ENCODE measurements at regions not wholly inside any gene's neighbourhood (a gene's known extent, or its start where the extent isn't known, plus 50 kb on each side); places are given as distances from the start of the nearest gene placed in this dataset.
"Not testable (repeated sequence)": the region's sequence is repeated elsewhere in the genome, so short reads cannot be mapped to it uniquely, and the experiment has no call there.

DNA sequence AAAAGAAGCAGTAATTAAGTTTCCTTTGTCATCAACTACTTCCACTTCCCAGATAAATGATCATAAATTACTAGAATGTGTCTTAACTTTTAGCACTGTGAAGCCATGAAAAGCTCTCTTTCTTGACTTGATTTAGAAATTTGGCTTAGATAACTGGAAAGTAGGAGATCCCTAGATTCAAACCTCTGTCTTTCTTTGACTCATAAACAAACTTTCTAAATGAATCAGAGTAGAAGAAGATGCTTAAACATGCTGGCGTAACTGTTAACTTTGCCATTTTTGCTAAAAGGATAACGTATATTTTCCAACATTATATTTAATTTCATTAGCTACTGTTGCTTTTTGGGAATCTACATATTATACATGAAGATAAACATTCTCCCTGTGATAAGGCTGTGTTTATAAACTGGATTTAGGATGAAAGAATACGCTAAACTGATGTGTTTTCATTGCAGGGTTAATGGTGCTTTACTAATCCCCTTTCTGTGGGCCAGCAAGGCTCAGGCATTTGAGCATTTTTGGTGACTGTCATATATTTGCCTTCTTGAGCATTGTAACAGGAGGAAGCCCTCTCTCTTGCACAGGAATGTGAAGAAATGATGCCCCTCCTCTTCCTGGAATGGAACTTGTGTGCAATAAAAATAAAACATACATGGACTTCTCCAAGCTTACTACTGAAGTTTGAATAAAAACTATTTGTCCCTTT, 301.4 kb downstream of the BMP4 start:
- DNase-seq: no peak

DNA sequence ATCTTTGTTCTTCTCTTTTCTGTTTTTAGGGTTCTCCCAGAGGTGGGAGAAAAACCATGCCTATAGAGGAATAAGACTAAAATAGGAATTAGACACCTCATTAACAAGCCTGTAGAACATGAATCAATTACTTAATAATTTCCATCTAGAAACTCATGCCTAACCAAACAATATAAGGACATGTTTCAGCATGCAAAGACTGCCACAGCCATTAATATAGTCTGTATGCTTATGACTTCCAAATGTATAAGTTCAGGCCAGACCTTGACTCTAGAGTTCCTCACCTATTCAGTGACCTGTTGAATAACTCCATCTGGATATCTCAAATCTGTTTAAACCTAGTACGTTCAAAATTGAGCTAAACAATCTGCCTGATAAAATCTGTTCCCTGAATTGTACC, 304.6 kb downstream of the BMP4 start:
- DNase-seq: no peak

DNA sequence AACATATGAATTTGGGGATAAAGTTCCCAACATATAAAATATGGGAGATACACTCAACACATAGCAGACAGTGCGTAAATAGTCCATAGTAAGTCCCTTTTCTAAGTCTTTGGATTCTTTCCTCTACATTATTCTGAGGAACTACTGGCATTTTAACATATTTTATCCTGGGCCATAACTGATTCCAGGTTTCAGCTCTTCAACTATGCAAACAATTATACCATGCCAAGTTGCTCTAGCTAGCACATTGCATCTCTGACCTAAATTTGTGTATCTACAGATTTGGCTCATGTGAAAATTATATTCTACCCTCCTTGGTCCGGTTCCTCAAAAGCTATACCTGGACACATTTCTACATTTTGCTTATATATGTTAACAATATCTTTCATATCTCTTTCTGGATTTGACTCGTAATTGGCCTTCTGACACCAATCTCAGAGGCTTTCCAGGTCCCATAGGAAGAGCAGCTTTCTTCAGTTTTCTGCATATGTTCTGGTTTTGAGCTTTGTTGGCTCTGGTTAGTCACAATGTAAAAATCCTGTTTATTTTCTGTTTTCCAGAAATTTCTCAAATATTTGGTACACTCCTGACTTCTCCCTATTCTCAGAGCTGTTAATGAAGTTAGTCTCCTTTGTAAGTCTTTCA, 305.4 kb downstream of the BMP4 start:
- DNase-seq: no peak

DNA sequence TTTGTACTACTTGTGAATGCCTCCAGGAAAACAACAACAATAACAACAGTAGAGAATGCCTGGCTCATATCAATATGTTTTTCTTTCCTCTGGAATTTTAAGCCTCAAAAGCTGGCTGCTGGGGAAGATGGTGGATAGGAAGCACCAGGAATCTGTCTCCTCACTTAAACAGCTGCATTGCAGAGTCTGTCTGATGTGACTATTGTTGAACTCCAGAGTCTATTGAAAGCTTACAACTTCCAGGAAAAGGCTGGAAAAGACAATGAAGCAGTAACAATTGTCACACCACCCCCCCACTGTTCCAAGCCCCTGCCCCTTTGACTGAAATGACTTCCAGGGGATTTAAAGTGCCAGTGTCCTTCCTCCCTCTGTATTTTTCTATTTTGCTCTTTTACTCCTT, 309.7 kb downstream of the BMP4 start:
- no peak for DNase-seq

DNA sequence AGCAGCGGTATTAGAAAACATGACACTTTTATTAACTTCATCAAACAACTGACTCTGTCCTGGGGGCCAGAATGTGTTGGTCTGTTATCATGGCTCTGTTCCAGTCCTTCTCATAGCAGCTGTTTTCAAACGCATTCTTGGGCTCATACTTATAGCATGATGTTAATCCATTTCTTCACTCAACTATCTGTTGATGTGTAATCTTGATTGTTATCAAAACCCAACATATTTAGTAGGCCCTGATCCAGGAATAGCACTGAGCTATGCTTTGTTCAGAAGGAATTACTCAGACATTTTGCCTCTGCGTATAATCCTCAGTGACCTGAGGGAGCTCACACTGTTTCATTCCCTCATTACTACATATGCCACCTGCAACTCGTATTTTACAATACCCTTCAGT, 315.9 kb downstream of the BMP4 start:
- DNase-seq: no peak

DNA sequence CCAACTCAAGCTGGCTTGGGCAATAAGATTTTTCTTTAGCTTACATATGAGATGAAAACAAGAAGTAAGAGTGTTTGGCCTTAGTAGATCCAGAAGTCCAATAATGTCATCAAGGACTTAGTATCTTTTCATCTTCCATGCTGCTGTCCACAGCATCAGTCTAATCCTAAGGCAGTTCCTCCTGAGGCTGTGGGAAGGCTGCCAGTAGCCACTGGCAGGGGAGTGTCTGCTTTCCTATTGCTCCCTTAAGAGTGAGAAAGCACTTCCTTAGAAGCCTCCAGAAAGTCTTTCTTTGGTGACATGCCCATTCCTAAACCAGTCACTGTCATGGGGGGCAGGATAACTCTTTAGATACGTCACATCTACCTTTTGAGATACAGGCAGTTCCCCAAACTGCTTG, 317.7 kb downstream of the BMP4 start:
- no peak for DNase-seq

DNA sequence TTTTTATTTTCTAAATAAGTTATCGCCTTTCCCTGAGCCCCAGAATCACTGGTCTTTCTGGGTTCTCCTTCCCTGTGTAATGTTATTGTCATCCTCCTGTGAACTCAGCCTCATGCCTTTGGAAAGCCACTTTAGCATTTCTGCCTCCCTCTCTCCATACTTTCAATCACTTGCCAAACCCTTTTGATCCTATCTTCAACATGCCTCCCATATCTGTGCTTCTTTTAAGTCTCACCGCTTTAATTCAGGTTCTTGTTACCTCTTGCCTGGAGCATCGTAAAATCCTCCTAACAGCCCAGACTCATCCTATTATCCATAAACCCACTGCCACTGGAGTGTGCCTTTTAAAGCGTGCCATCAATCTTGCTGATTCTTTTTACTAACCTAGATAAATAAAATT, 321.8 kb downstream of the BMP4 start:
- DNase-seq: no peak

DNA sequence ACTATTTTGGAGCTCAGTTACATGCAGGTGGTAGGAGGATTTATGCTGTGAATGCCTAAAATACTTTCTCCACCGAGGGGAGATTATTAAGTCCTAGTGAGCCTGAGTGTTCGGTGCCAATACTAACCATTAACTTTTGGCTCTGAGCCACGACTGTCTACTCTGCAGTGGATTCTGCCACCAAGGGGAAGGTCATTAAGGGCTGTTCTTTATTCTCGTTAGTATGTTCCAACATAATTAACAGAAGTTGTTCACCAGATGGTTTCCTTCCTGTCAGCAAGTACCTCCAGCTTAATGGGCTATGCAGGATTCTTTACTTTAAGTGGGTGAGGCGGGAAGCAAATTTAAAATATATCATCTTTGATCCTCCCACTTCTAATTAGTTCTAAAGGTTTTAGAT, 326.3 kb downstream of the BMP4 start:
- DNase-seq: no peak

DNA sequence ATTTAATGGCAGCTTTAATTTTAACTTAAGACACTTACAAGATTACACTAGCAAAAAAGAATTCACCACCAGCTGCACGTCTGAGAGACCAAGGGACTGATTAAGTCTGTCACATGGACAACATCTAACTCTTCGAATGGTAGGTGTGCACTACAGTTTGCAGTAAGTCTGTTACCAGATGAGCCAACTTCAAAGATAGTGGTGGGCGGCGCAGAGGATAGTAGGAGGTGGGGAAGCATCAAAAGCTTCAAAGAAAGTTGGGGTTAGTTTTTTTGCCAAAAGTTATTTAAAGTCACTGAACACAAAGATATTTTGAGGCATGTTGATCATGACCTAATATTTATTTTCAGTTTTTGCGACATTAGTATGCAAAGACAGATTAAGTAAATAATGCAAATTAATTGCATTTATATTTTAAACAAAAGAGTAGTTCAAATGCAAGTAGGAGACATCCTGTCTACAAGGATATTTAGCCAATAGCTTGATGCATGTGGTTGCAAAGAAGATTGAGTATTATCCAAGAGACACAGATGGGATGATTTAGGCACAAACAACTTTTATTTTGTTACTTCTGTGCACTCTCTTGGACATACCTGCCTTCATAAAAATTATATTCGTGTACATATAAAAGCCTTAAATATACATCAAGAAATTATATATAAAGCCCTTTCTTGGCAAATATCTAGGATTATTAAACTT, 327.7 kb downstream of the BMP4 start:
- no peak for DNase-seq

DNA sequence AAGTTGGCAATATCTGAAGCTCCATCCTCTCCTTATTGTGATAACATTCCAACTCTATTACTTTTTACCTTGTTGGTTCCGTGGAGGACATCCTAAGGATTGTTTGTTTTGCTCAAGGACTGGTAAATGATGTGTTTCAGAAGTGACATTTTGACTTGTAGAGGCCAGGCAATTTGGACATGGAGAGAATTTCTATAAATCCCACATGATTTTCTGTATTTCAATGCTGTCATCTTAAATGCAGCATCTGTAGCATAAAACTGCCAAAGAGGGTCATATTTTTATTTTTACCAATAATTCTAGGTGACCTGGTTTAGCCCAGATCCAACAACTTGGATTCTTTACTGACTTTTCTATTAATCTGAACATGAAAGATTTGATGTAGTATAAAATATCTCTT, 328.4 kb downstream of the BMP4 start:
- no peak for DNase-seq

DNA sequence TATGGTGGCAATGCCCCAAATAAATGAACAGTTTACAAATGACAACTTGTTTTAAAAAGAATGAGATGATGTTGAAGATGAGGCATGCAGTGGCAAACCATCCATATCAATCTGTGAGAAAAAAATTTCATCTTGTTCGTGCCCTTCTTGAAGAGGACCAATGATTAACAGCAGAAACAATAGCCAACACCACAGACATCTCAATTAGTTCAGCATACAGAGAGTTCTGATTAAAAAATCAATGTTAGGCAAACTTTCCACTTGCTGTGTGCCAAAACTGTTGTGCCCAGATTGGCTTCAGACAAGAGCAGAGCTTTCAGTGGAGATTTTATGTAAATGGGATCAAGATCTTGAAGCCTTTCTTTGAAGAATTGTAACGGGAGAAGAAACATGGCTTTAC, 329.9 kb downstream of the BMP4 start:
- DNase-seq: no peak

DNA sequence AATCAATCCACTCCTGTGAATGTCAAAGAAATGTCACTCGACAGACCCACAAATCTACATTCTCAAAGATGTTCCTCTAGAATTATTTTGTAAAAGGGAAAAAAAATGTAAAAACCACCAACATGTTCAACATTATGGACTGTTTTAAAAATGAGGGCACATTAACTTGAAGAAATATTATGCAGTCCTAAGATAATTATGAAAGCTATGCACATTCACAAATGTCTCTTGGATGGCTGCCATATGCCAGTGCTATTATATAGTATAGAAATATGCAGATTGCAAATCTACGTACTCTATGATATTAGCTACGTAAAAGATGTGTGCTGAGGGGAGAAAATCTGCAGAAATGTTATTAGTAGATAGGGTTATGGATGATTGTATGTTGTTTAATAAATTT, 334.2 kb downstream of the BMP4 start:
- DNase-seq: no peak

DNA sequence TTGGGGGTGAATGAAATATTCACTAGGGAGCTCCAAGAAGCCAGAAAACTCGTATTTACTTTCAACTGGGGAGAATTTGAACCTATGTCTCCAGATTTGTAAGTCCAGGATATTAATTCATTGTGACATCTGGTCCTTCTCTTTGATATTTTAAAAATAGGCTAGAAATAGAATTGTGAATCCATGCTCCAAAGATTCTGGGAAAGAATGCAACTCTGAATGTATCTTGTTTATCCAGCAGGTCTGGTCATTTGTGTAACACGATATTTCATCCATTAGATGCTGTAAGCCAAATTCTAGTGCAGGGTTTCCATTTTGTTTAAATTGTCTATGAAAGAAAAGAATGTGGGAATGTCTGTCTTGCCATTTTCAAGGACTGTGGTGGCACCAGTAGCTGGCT, 334.7 kb downstream of the BMP4 start:
- DNase-seq: no peak

DNA sequence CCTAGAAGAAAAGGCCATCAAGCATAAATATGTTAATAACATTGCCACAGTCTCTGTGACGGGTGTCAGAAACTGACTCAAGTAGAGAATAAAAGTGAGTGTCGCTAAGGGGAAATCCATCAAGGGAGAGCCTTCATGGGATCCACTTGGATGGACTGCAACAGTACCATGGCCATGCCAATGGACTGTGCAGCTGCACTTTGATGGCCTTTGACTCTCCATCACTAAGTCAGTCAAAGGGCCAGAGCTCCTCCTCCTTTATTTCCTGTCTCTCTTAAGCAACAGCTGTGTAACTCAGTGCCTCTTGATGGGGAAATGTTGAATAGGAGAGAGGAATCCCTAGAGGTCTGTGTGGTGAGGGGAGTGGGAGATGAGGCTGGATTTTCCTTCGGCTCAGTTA, 335.2 kb downstream of the BMP4 start:
- DNase-seq: no peak

DNA sequence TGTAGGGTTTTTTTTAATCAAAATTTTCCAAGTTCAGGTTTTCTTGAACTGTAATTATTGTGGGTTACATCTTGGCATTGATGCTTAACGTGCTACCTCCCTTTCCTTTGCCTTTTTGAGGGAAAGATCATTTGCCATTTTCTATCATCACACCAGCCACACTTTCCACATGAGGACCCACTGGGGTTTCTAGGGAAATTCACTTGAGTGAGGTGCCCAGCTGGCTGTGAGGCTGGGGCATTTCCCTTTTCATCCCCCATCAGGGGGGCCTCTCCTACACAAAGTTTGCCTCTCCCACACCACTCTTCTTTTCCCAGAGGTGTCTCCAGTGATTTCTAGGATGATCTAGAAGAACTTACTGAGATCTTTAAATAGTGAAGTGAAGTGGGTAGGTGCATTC, 335.7 kb downstream of the BMP4 start:
- no peak for DNase-seq

DNA sequence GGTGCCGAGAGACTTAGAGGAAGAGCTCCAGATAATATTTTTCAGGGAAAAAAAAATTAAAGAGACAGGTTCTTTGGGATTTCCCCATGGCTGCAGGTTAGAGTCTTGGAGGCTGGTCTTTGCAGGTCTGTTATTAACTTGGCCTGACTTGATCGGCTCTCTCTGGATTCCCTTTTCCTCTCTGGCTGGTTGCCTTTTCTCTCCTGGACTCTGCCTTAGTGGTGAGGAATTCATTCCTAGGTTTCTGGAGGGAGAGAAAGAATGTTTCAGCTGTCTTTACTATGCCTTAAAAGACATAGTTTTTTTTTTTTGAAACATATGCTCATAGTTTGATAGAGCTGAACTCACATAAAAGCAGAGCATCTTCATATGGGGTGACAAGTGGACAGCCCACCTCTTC, 336.3 kb downstream of the BMP4 start:
- DNase-seq: no peak

DNA sequence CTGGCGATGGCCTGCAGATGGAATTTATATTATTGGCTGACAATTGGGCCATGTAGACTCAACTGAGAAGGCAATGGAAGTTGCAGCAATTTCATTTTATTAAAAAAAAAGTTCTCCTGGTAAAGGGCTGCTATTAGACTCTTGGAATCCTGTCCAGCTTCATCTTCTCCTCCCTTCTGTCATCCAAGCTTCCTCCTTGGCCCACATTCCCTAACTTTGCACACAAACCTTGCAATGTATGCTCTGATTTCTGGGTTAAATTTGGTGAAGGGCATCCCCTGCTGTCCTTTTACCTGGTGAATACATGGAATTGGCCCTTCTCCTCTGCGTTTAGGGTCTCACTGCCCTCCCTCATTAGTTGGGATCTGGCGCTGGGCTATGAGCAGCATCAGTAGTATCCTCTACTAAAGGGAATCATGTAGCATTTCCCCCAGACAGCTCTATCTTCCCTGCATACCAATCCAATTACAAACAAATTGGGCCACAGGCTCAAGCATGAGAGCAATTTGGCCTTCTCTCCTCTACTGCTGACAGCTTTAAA, 336.9 kb downstream of the BMP4 start:
- DNase-seq: no peak

DNA sequence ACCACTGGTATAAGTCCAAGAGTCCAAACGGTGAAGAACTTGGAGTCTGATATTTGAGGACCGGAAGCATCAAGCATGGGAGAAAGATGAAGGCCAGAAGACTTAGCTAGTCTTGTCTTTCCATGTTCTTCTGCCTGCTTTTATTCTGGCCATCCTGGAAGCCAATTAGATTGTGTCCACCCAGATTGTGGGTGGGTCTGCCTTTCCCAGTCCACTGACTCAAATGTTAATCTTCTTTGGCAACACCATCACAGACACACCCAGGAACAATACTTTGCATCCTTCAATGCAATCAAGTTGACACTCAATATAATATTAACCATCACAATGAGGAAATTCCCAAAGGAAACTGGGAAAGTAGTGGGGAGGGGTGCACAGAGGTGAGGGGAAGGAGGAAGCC, 340.1 kb downstream of the BMP4 start:
- not testable (repeated sequence) for DNase-seq

DNA sequence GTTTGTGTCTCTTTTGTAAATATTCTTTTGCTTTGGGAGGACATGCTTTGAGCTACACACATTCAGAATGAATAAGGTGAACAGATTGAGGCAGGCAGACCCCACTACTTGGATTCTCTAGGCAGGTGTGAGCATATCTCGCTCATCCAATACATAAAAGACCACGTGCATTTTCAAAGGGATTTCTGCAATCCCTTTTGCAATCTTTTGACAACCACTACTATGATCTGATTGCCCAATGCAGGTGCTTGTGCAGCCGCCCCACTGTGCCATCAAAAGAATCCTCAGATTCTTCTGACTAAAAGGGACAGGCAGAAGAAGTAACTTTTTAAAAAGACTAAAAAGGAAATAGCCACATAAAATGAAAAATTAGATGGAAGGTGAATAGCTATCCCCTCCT, 341.4 kb downstream of the BMP4 start:
- DNase-seq: no peak

DNA sequence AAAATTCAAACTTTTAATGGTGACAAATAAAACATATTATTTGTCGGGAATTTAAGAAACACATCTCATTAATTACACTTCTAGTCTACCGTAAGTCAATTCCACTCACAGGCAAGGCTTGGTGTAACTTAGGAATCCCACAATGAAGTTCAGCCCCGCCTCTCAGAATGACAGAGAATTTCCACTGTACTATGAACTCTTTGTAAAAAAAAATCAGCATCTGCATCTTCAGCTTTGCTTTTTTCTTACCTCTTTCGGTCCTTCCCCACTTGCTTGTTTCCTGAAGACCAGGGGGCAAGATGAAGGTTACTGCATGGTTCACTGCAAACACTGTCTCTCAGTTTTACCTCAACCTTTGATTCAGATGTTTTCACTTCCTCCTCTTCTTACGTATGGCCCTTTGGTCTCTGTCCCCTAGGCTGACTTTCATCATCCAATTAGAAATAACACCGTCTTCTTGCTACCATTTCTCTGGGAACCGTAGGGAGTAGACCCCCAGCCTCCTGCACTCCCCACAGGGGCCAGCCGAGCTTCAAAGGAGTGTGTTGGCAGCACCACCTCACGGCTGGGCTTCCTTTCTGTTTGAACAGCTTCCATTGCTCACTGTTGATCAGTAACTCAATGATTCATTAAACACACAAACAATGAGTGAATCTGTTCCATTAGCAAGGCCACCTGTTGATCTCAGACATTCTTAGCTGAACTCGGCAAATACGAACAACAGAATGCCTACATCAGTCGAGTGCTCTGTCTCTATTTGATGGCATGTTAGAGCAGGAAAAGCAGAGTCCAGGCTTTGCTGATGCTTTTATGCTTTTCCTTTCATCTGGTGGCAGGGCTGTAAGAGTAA, 343.0 kb downstream of the BMP4 start:
- DNase-seq: no peak

DNA sequence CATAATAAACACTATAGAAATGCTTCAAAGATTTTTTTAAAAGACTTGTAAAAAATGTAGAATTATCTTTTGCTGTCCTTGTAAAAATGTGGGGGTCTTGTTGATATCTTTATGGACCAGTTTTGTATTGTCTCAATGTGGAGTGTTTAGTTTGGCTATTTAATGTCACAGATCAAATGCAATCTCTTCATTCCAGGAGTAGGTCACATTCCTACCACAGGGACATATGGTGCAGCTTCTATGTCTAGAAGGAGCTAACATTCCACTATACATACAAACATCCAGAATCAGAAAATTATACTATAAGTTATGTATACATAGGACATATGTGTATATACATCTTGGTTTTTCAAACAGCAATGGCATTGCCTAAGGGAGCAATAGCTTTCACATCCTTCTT, 345.7 kb downstream of the BMP4 start:
- DNase-seq: no peak

DNA sequence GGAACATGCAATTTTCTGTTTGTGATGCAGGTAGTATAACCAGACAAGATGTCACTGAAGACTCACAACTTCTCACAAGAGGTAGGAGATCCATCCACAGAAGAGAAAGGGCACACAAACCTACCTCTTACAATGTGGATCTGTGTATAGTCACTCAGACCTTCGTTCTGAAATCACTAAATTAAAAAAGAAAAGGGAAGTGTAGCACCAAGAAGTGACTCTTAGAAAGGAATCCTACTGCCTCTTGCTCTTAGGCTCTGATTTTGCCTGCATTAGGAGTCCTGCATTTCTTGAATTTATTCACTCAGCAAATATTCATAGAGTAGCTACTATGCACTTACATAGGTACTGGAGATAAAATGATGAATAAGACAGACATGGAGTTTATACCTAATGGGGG, 347.6 kb downstream of the BMP4 start:
- DNase-seq: no peak

DNA sequence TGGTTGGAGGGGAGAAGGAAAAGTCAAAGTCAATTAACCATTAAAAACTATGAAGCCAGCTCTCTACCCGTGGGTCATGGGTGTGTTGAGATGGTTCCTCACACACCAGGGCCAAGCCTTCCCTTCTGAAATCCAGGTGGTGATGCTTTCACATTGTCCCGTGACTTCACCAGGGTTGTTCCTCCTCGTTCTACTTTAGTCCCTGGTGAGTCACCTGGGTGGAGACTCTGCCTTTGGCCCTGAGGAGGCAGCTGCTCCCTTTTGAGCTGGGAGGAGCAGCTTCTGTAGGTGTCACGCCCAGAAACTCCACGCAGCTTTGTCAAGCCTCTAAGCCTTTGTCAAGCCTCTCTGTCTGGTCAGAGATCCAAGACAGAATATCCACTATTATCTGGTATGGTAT, 348.3 kb downstream of the BMP4 start:
- DNase-seq: no peak

Data from effector CD4-positive, alpha-beta T cell (primary cell).